Activated CD4-positive, alpha-beta T cell treated with anti-CD3 and anti-CD28 coated beads, Interleukin-2, amount 50 U/mL, for 48 hours (primary cell): ENCODE measurements at regions not wholly inside any gene's neighbourhood (a gene's known extent, or its start where the extent isn't known, plus 50 kb on each side); places are given as distances from the start of the nearest gene placed in this dataset.

Experiments
- DNase-seq, 2 experiments: peaks; one replicate each; pipeline ENCODE4 v3.0.0-alpha.2; 2020

DNA sequence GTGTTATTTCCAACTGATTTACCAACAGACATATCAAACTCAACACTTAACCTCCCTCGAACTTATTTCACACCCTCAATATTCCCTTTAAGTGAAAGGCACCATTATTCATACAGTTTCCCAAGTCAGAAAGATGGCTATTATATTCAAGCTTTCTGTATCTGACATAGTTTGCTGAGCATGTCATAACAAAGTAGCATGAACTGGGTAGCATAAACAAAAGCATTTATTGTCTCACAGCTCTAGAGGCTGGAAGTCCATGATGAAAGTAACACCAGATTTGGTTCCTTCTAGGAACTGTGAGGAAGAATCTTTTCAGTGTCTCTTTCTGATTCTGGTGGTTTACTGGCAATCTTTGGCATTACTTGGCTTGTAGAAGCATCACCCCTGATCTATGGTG is 1388.6 kb downstream of the TECRL start:
- no peak for DNase-seq

DNA sequence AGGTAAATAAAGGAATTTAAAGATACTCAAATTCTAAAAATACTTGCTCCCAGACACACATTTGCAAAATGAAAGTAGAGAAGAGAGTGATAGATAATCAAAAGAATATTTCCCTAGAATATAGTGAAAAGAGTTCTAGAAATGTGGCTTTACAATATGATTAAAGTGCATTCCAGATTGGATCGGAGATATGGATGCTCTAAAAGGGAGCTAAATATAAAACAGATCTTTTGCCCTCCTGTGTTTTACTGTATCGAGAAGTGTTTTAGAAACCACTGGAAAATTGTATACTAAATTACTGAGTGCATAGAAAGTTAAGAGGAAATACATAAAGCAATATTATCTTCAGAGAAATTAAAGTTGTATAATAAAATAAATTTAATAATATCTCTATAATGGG is 1392.0 kb downstream of the TECRL start:
- no peak for DNase-seq

DNA sequence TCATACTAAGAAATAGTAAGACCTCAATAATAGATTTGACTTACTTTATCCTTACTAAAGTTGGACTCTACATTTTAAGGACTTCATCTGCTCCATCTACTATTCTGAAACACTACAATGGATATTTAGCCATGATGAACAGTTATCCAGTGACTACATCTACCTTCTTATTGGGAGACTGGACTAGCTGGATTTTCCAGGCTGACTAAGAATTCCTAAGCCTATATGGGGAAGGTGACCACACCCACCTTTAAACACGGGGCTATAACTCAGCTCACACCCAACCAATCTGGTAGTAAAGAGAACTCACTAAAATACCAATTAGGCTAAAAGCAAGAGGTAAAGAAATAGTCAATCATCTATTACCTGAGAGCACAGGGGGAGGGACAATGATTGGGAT is 1438.4 kb downstream of the TECRL start:
- DNase-seq: no peak

DNA sequence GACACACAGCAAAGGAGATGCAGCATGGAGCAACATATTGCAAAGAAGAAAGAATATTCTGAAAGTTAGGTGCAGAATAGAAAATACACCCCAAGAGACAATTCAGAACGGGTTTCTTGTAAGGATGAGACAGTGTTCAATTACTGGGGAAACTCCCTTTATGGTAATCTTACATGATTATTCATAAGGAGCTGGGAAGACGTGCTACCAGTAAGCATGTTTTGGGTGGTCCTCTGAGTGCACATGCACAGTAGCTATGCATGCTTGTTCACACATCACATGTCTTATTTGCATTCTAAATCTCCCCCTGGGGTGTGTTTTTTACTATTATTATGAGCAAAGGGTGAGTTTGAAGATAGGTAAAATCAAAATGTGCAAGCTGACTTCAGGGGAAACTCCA is 1448.8 kb downstream of the TECRL start:
- no peak for DNase-seq

DNA sequence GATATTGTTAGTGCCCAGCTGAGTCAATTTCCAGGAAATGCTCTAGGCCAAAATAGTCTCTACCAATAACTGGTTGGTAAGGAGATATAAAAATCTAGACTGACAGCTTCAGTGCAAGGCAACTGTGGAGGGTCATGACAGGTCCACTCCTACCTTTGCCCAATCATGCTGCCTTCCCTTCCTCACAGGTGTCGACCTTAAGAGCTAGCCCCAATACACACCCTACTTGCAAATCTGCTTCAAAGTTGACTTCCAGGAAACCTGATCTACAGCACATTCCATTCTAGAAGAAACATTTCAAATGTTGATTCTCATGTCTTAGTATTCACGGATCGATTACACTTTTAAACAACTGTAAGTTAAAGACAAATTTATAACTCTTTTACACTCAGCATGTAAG is 1455.5 kb downstream of the TECRL start:
- no peak for DNase-seq

DNA sequence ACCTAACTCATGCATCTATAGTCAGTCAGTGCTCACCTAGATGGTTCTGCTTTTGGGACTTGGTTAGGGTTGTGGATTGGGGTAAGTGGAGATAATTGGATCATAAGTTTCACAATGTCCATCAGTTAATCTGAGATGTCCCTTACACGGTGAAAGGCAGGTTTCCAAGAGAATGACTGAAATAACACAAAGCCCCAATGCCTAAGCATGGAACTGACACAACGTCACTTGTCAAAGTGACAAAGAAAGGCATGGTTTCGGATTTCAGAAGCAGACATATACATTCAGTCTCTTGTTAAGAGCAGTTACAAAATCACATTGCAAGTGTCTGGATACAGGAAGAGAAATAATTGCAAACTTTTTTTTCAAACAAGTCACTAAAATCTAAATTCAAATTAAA is 1456.9 kb downstream of the TECRL start:
- no peak for DNase-seq

DNA sequence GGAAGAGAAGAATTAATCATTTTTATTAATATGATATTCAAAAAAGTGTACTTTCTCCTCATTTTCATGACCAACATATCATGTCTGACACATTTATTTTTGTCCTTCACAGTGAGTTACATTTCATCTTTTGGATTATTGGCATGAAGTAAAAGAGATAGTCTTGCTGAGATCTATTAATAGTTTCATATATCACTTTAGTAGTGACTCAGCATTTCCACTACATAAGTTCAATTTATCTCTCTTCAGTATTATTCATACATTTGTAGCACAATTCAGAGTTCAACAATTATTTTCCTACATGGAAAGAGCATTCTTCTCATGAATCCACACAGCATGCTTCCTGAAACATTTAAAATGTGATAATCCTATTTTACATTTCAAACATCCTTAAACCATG is 1461.1 kb downstream of the TECRL start:
- no peak for DNase-seq

DNA sequence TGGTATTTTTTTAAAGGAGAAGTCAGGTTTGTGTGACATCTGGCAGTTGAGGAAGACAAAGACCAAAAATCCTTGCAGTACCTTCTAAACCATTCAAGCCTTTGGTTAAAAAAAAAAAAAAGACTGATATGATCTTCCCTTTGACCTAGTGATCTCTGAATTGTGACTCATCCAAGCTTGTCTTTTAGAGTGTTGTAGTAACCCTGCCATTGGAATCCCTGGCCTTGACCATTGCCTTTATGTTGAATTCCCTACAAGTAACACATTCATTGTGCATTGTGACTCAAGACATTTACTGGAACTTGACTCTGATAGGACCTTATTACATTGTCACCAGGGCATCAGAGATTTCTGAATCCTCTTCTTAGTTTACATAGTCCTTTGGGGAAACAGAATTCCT is 1469.0 kb downstream of the TECRL start:
- no peak for DNase-seq

DNA sequence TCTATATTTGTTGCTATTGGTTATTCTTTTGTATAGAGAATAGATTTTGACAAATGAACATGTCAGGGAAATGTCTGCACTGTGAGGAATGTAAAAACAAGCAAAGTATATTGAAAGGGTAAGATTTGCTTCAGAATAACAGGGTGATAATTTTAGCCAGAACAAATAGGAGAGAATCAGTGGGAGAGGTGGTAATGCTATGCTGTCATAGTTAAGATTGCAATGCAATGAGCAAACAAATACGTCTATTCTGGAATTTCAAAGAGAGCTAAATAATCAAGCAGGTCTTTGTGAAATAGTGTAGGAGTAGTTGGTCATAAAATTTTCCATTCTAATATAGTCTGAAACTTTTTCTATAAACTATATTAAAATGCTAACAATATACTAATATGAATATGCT is 1478.4 kb downstream of the TECRL start:
- no peak for DNase-seq

DNA sequence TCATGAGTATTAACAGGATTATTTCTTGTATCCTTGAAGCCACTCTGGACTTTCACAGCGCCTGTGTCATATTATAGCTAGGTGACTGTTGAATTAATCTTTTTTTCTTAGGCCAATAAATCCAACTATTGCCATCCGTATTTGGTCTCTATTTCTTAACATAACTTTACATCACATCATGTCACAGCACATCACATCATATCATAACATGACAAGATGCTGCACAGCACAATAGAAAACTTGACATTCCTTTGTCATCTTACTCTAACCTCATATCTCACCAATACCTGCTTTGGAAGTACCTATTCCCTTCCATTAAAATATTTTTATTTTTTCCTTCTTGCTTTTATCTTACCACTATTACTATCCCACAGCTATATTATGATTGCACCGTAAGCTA is 1480.8 kb downstream of the TECRL start:
- DNase-seq: no peak

DNA sequence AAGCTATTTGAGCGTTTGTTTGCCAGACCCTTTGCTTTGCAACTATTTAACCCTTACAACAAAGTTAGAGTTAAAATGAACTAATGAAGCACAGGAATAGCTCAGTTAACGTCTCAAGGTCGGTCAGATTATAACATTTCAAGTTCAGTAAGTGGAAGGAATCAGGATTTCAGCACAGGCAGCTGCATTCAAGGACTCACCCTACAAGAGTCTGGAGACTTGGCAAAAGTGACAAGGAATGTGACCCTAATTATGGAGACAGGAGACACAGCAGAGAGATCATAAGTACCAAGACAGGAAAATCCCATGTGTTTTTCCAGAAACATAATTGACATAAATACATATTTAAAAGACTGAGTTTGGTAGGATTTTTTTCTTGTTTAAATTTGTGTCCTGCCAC is 1481.7 kb downstream of the TECRL start:
- no peak for DNase-seq

DNA sequence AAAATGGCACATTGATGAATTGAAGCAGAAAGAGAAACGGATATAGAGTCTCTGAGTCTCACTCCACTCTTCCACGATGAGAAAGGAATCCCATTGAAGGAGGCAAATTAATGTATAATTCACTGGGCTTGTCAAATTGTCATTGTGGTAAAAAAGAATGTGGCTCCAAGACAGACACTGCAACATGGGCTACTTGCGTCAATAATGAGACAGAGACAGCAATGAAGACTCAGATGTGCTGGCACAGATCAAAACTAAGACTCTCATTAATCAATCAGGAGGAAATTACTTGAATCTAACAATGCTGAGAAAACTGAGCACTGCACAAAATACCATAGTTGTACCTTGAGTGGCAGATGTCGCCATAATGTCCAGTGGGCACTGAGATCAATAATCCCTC is 1485.5 kb downstream of the TECRL start:
- DNase-seq: no peak

DNA sequence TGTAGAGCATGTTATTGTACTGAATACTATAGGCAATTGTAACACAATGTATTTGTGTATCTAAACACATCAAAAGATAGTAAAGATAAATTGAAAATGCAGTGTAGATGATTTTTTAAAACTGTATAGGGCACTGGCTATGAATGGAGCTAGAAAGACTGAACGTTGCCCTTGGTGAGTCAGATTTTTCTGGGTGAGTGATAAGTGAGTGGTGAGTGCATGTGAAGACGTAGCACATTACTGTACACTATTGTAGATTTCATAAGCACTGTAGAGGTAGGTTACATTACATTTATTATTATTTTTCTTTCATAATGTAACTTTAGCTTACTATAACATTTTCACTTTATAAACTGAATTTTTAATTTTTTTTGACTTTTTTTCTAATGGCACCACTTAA is 1491.6 kb downstream of the TECRL start:
- DNase-seq: no peak

DNA sequence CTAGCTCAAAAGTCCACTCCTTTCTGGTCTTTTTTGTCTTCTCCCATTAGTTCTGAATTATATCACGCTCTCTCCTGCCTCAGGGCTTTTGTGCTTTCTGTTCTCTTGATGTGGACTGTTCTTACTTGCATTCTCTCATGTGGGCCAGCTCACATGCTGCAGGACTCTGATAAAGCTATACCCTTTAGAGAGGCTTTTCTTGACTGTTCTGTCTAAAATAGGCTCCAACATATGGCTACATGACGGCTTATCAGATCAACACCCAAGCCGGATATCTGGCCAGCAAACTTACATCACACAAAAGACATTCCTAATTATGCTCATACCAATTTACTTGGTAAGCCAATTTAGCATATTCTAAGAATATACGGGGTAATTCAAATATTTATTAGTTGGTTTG is 1494.5 kb downstream of the TECRL start:
- DNase-seq: no peak

DNA sequence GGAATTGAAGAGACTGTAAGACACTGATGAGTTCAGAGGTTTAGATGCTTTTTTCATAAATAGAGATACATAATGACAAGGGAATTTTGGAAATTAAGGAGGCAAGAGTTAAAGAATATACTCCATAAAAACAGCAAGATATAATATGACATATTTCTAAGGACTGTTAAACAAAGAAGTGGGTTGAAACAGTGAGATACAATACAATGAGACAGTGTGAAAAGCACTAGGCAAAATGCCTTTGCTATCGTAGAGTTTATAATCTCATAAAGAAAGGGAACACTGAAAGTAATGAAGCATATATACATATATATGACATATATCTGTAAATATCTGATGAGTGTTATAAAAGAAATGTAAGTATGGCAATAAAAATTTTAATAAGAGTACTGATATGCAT is 1496.2 kb downstream of the TECRL start:
- DNase-seq: no peak

DNA sequence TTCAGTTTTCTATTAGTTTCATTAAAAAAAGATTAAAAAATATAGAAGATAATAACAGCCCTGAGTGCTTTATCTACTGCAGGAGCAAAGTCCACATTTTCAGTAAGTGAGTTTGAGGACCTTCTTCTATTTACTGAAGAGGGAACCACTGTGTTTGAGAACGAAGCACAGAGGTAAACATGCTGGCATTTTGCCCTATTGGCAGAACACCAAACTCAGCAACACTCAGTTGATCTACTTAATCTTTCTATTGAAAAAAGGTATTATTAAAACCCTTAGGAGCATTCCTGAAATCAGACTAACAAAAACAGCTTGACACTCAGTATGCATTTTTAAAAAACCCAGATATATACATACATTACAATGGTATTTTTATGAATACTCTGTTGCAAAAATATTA is 1496.7 kb downstream of the TECRL start:
- no peak for DNase-seq

DNA sequence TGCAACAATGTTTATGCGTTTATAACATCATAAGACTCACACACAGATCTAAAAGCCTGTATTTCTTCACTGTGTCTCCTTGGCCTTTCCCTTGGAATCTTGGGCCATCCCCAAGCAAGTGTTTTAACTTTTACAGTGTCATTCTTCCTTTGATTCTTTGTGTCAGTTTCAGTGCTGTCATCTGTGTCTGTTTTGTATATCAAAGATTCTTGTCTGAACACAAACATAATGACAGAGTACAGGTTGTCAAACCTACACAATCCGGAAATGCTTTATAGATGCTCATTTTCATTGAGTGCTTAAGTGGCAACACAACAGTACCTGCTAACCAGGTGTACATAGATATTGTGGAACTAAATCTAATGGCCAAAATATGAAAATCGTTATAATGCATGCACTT is 1500.0 kb downstream of the TECRL start:
- DNase-seq: no peak

DNA sequence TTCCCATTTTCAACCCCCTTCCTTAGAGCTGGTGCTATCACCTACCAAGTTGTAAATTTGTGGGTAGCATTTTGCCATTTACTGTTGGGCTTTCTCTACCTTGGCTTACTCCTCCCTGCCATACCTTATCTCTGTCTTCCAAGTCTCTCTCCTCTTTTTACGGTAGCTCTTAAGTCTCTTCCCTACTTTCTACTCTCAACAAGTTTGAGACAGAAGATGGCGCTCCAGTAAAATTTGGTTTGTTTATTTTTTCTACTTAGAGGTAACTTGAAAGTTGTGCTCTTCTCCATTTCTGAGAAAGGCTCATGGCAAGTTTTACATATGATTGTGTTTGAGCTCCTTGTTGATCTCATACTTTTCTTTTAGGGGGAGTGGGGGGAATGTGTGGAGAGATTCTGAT is 1508.1 kb downstream of the TECRL start:
- DNase-seq: no peak

DNA sequence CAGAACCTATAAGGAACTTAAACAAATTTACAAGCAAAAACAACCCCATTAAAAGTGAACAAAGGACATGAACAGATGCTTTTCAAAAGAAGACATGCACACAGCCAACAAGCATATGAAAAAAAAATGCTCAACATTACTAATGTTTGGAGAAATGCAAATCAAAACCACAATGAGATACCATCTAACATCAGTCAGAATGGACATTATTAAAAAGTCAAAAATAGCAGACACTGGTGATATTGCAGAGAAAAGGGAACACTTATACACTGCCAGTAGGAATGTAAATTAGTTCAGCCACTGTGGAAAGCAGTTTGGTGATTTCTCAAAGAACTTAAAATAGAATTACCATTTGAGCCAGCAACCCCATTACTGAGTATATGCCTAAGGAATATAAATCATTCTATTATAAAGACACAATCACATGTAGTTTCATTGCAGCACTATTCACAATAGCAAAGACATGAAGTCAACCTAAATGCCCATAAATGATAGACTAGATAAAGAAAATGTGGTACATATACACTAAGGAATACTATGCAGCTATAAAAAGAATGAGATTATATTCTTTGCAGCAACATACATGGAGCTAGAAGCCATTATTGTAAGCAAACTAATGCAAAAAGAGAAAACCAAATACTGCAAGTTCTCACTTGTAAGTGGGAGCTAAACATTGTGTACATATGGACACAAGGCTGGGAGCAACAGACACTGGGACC is 1509.4 kb downstream of the TECRL start:
- no peak for DNase-seq

DNA sequence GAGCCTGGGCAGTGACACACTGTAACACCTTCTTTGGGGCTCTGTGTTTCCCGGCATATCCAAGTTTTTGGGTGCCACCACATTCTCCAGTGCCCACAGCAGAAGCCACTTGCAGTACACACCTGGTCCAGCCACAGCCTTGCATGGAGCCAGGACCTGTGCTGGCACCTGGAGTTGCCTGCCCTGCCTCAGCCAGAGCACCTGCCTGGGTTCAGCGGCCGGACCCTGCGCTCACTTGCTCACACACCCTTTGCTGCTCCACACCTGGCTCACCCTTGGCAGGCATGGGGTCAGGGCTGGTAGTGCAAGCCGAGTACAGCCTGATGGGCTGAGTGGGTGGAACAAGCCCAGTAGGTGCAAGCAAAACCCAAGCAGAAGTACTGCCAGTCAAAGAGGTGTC is 1511.1 kb downstream of the TECRL start:
- DNase-seq: no peak

DNA sequence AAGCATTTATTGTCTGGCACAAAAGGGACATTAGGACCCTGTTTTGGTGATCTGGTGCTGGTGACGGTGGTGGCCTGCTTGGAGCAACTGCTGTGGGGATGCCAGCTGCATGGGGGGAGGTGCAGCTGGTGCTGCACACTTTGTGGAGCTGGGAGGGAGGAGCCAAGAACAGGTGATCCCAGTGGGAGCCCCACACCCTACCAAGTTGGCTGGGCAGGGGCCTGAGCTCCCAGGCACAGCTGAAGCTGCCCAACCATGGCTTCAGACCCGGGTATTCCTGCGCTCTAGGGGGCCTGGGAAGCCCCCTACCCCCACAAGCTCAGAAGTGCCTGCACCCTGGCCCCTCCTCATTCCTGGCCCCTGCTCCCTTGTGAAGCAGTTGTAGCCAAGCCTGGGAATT is 1512.5 kb downstream of the TECRL start:
- no peak for DNase-seq

DNA sequence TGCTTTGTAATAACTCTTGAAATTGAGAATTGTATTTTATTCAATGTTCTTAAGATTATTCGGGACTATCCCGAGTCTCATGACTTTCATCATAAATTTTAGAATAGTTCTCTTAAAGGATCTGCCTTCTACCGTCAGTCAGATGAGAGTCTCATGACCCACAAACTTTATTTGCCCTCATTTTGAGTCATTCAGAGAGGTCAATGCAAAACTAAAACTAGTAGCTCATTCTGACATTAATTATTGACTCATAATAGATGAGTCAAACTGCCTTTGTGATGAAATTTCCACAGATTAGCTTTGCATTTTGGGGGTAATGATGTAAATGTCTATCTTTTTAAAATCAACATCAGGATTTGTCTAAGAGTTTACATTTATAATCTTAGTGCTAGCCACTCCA is 1527.3 kb downstream of the TECRL start:
- DNase-seq: no peak

DNA sequence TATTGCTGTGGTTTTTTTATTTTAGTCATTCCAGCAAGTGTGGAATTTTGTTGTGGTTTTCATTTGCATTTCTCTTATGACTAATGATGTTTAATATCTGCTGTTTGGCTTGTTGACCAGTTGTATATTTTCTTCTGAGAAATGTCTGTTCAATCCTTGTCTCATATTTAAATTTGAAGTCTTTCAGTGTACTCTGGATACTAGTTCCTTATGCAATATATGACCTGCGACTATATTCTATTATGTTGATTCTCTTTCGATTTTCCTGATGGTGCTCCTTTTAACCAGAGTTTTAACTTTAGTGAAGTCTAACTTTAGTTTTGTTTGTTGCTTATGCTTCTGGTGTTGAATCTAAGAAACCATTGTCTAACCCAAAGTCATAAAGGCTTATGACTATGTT is 1528.0 kb downstream of the TECRL start:
- DNase-seq: no peak

DNA sequence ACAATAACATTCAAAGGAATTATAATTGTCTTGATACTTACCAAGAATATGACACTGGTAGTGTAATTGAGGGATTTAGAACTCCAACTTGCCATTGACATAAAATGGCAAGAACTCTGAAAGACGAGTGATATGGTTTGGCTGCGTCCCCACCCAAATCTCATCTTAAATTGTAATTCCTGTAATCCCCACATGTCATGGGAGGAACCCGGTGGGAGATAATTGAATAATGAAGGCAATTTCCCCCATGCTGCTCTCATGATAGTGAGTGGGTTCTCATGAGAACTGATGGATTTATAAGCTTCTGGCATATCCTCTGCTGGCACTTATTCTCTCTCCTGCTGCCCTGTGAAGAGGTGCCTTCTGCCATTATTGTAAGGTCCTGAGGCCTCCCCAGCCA is 1536.4 kb downstream of the TECRL start:
- no peak for DNase-seq

DNA sequence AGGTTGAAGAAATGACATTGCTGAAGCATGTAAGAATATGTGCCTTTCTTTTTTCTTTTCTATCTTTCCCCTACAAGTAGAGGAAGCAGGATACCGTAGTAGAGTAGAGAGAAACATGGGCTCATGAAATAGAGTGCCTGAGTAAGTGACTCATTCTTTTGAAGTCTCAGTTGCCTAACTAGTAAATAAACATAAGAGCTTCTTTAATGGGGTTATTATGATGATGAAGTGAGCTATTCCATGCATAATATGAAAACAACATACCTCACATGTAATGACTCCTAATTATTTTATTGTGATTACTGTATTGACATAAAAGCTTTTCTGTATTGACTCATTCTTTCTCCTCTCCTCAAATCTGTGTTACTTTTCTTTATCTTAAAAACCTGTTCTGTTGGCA is 1538.2 kb downstream of the TECRL start:
- no peak for DNase-seq

DNA sequence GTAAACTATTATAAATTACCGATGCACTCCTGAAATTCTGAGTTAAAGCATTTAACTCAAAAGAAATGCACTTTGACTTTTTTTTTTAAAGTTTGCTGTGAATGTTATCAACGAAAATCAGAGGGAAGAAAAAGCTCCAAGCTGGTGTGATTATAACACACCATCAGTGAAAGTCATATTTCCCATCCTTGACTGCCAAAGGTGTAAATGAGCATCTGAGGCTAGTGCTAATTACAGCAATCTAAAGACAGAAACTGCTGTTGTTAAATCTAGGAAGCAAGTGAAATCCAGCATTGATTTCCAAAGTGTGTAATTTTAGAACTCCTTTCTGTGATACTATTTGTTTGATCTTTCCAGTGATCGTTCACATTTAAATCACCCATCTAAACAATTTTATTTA is 1538.8 kb downstream of the TECRL start:
- DNase-seq: no peak
